Hippocampal formation (tissue), 2 donors: ENCODE measurements at regions not wholly inside any gene's neighbourhood (a gene's known extent, or its start where the extent isn't known, plus 50 kb on each side); places are given as distances from the start of the nearest gene placed in this dataset.
A peak's percentile ranks its signal among the peaks of the same experiment; 100 is the strongest.

Experiments
- DNase-seq, 2 donors: peaks; one replicate each; lab custom pipeline; 2025; lab: John Stamatoyannopoulos, UW

- no peak for DNase-seq
These were observed 332.0 kb downstream of the CYRIA start for GRCh38 chr2:16333681-16334080.

- DNase-seq: no peak
These were observed 332.7 kb downstream of the CYRIA start for GRCh38 chr2:16332681-16333557.

- no peak for DNase-seq
These were observed 333.9 kb downstream of the CYRIA start for GRCh38 chr2:16331772-16332171.

- no peak for DNase-seq
These were observed 334.7 kb downstream of the CYRIA start for GRCh38 chr2:16330982-16331381.

- DNase-seq: no peak
These were observed 335.1 kb downstream of the CYRIA start for GRCh38 chr2:16330571-16330970.

- no peak for DNase-seq
These were observed 335.6 kb downstream of the CYRIA start for GRCh38 chr2:16330012-16330411.

- no peak for DNase-seq
These were observed 336.2 kb downstream of the CYRIA start for GRCh38 chr2:16329421-16329820.

GRCh38 chr2:16328521-16329190, 337.0 kb downstream of the CYRIA start:
- no peak for DNase-seq

GRCh38 chr2:16327326-16327725, 338.3 kb downstream of the CYRIA start:
- no peak for DNase-seq

- DNase-seq: no peak
These were observed 338.8 kb downstream of the CYRIA start for GRCh38 chr2:16326711-16327300.

GRCh38 chr2:16325976-16326510, 339.6 kb downstream of the CYRIA start:
- no peak for DNase-seq

- DNase-seq: no peak
These were observed 340.3 kb downstream of the CYRIA start for GRCh38 chr2:16325016-16325975.

GRCh38 chr2:16324544-16324937, 341.1 kb downstream of the CYRIA start:
- DNase-seq: no peak

- DNase-seq: no peak
These were observed 341.8 kb downstream of the CYRIA start for GRCh38 chr2:16323551-16324543.

GRCh38 chr2:16323126-16323520, 342.5 kb downstream of the CYRIA start:
- no peak for DNase-seq

GRCh38 chr2:16322308-16323125, 343.1 kb downstream of the CYRIA start:
- no peak for DNase-seq

GRCh38 chr2:16321872-16322271, 343.8 kb downstream of the CYRIA start:
- DNase-seq: peak; percentile 42 to 57

GRCh38 chr2:16321256-16321655, 344.4 kb downstream of the CYRIA start:
- DNase-seq: no peak

- DNase-seq: peak; percentile 23 to 41
These were observed 344.9 kb downstream of the CYRIA start for GRCh38 chr2:16320716-16321115.
